NT2/D1 (cell line): ENCODE measurements at regions not wholly inside any gene's neighbourhood (a gene's known extent, or its start where the extent isn't known, plus 50 kb on each side); places are given as distances from the start of the nearest gene placed in this dataset.

Experiments used
- YY1 ChIP-seq: IDR thresholded peaks from 2 replicates; pipeline ENCODE4 v1.6.1; 2011; ENCODE audit not compliant: insufficient read length, insufficient read depth
- ZNF274 ChIP-seq: IDR thresholded peaks from 2 replicates; pipeline ENCODE4 v1.6.1; 2011; ENCODE audit warnings: mild to moderate bottlenecking, low read depth, low read length

DNA sequence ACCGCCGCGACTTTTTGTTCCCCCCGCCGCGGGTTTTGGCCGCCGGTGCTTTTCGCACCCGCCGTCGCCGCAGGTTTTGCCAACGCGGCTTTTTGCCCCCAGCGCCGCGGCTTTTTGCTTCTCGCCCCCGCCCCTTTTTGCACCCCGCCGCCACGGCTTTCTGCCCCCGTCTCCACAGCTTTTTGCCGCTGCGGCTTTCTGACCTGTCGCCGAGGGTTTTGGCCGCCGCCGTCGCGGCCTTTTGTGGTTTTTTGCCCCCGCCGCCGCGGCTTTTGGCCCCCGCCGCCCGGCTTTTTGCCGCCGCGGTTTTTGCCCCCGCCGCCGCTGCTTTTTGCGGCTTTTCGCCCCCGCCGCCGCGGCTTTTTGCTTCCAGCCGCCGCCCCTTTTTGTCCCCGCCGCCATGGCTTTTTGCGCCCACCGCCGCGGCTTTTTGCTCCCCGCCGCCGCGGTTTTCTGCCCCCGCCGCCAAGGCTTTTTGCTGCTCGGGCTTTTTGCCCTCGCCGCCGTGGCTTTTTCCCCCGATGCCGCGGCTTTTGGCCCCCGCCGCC lies 151.1 kb downstream of the KCNJ18 start:
- TF ChIP-seq YY1 (no peak), ZNF274 (no peak)
